ENCODE measurements at regions not wholly inside any gene's neighbourhood (a gene's known extent, or its start where the extent isn't known, plus 50 kb on each side); places are given as distances from the start of the nearest gene placed in this dataset.

- H3K4me1 ChIP-seq = no peaks in the 10 kb centered on the region
- intact Hi-C loops (cut with DNase I) = no loop called here
- no peak for DNase-seq
- 58 to 81% methylated on average over 5 of the region's 5 CpGs for WGBS, 2 donors
- no peaks in the 10 kb centered on the region for H3K9me3 ChIP-seq
- no peak for TF ChIP-seq CTCF (IDR thresholded peaks at IDR 0.05)
- no peaks in the 10 kb centered on the region for H3K27me3 ChIP-seq
- H3K36me3 ChIP-seq = no peaks in the 10 kb centered on the region
- no peak overlapping the region for H3K4me3 ChIP-seq
- H3K27ac ChIP-seq = no peak overlapping the region
These were observed 164.8 kb upstream of the CDIN1 start for GRCh38 chr15:36414670-36415069.

- intact Hi-C loops (cut with DNase I) = no loop called here
- 83 to 84% methylated on average over 1 of the region's 1 CpG for WGBS, 2 donors
These were observed 163.8 kb upstream of the CDIN1 start for GRCh38 chr15:36415643-36416042.

GRCh38 chr15:36422631-36423030 lies 156.8 kb upstream of the CDIN1 start:
- TF ChIP-seq POLR2A (IDR thresholded peaks at IDR 0.05) = no peak
- no peak for TF ChIP-seq POLR2AphosphoS5 (IDR thresholded peaks at IDR 0.05)
- no peak for TF ChIP-seq CTCF (IDR thresholded peaks at IDR 0.05)
- TF ChIP-seq EP300 (IDR thresholded peaks at IDR 0.05) = no peak
- Histone ChIP-seq H3K4me3 (no peak overlapping the region), H3K9me3 (peaks cover 0 to 2% (median 0%) of the 10 kb centered on the region in 4 donors), H3K36me3 (no peaks in the 10 kb centered on the region), H3K27ac (no peak overlapping the region), H3K4me1 (no peaks in the 10 kb centered on the region), H3K27me3 (no peaks in the 10 kb centered on the region)
- DNase-seq = no peak
- intact Hi-C loops (cut with DNase I) = no loop called here
- 67 to 72% methylated on average over 2 of the region's 2 CpGs for WGBS, 2 donors

More at GRCh38 chr15:36415643-36416042, 163.8 kb upstream of the CDIN1 start:
- Histone ChIP-seq H3K4me3 (no peak overlapping the region), H3K9me3 (no peaks in the 10 kb centered on the region), H3K27me3 (no peaks in the 10 kb centered on the region), H3K4me1 (no peaks in the 10 kb centered on the region), H3K27ac (no peak overlapping the region), H3K36me3 (no peaks in the 10 kb centered on the region)
- no peak for TF ChIP-seq EP300 (IDR thresholded peaks at IDR 0.05)
- no peak for TF ChIP-seq POLR2AphosphoS5 (IDR thresholded peaks at IDR 0.05)
- no peak for TF ChIP-seq CTCF (IDR thresholded peaks at IDR 0.05)
- TF ChIP-seq POLR2A (IDR thresholded peaks at IDR 0.05) = no peak
- no peak for DNase-seq

GRCh38 chr15:36426691-36427090 lies 152.7 kb upstream of the CDIN1 start:
- 79 to 87% methylated on average over 4 of the region's 4 CpGs for WGBS, 2 donors
- Histone ChIP-seq H3K9me3 (no peaks in the 10 kb centered on the region), H3K36me3 (no peaks in the 10 kb centered on the region), H3K4me1 (no peaks in the 10 kb centered on the region), H3K27me3 (no peaks in the 10 kb centered on the region), H3K4me3 (no peak overlapping the region), H3K27ac (no peak overlapping the region)
- DNase-seq = no peak
- no peak for TF ChIP-seq POLR2AphosphoS5 (IDR thresholded peaks at IDR 0.05)
- TF ChIP-seq CTCF (IDR thresholded peaks at IDR 0.05) = no peak
- no peak for TF ChIP-seq POLR2A (IDR thresholded peaks at IDR 0.05)
- intact Hi-C loops (cut with DNase I) = no loop called here

GRCh38 chr15:36428102-36428845 lies 151.2 kb upstream of the CDIN1 start:
- intact Hi-C loops (cut with DNase I) = no loop called here
- 74 to 80% methylated on average over 4 of the region's 4 CpGs for WGBS, 2 donors
- Histone ChIP-seq H3K4me3 (no peak overlapping the region), H3K27ac (no peak overlapping the region), H3K27me3 (no peaks in the 10 kb centered on the region), H3K36me3 (no peaks in the 10 kb centered on the region), H3K9me3 (no peaks in the 10 kb centered on the region), H3K4me1 (no peaks in the 10 kb centered on the region)
- TF ChIP-seq EP300 (IDR thresholded peaks at IDR 0.05) (no peak), POLR2A (IDR thresholded peaks at IDR 0.05) (no peak), POLR2AphosphoS5 (IDR thresholded peaks at IDR 0.05) (peak in 1 of 4 donors; percentile 41), CTCF (IDR thresholded peaks at IDR 0.05) (no peak)
- DNase-seq = no peak
